ENCODE measurements at regions not wholly inside any gene's neighbourhood (a gene's known extent, or its start where the extent isn't known, plus 50 kb on each side); places are given as distances from the start of the nearest gene placed in this dataset.

DNA sequence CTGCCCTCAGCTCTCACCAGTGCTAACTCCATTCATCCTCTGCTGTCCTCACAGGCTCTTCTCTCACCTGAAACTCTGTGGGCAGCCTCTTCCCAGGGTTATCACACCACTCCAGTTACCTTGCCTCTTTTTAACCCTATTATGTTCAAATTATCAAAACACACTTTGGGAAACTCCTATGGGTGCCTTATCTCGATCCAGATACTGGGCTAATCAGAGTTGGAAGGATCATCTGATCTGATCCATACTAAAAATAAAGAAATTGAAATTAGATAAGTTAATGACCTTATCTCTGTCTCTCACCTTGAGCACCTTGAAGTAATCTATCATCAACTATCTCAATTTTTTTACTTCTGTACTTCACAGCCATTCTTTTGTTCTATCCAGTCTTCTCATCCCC lies 300.5 kb upstream of the ISL1 start:
- FAIRE-seq: no peak
- TF ChIP-seq EGR1 (IDR thresholded peaks at IDR 0.05; ENCODE audit: borderline replicate concordance, low read depth, low read length): no peak
- TF ChIP-seq, protein P1, sequence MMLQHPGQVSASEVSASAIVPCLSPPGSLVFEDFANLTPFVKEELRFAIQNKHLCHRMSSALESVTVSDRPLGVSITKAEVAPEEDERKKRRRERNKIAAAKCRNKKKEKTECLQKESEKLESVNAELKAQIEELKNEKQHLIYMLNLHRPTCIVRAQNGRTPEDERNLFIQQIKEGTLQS (IDR thresholded peaks at IDR 0.05; ENCODE audit: insufficient read depth, low read depth, low read length): no peak
- TF ChIP-seq KDM1A (IDR thresholded peaks at IDR 0.05; ENCODE audit: borderline replicate concordance, low read length): no peak
- Histone ChIP-seq H3K79me2 (ENCODE audit: control insufficient read depth in 1 of 2, insufficient read depth in 2 of 2, low read length in 2 of 2) (no peaks in the 10 kb centered on the region), H3K27ac (ENCODE audit: low read depth, low read length) (no peak overlapping the region), H3K79me1 (ENCODE audit: low read depth, low read length) (no peaks in the 10 kb centered on the region), H3K9ac (replicated peaks in 1 of 4; ENCODE audit: extremely low read depth in 1 of 4, low read depth in 3 of 4, low read length in 3 of 4) (no peak overlapping the region), H3K4me3 (ENCODE audit: extremely low read depth in 1 of 4, insufficient read depth in 2 of 4, low read depth in 3 of 4, low read length in 4 of 4) (no peak overlapping the region), H3K4me2 (ENCODE audit: insufficient read depth in 1 of 2, low read depth in 2 of 2, low read length in 2 of 2) (no peak overlapping the region), H2AFZ (ENCODE audit: low read length) (no peak overlapping the region), H4K91ac (replicated peaks; ENCODE audit: insufficient read length, low read length) (no peak overlapping the region), H3K27me3 (replicated peaks in 1 of 4; ENCODE audit: control insufficient read depth in 3 of 4, extremely low read depth in 1 of 4, insufficient read depth in 3 of 4, low read length in 3 of 4) (no peaks in the 10 kb centered on the region), H4K20me1 (replicated peaks in 1 of 2; ENCODE audit: control insufficient read depth in 1 of 2, insufficient read depth in 2 of 2, low read length in 2 of 2) (no peaks in the 10 kb centered on the region), H3K18ac (ENCODE audit: extremely low read depth, low read length) (no peak overlapping the region), H2AK5ac (ENCODE audit: low read depth, low read length) (no peak overlapping the region), H3K4ac (replicated peaks; ENCODE audit: insufficient read length, low read depth, low read length) (no peak overlapping the region), H2BK20ac (ENCODE audit: low read length) (no peak overlapping the region), H4K5ac (ENCODE audit: insufficient read length, low read depth, low read length) (no peak overlapping the region), H3K36me3 (ENCODE audit: control insufficient read depth in 2 of 4, insufficient read depth in 4 of 4, low read length in 3 of 4) (no peaks in the 10 kb centered on the region), H2BK12ac (ENCODE audit: low read depth, low read length) (no peak overlapping the region), H3K23ac (ENCODE audit: insufficient read length) (no peak overlapping the region), H3K4me1 (replicated peaks in 1 of 4; ENCODE audit: control insufficient read depth in 3 of 4, insufficient read depth in 4 of 4, low read length in 3 of 4) (no peaks in the 10 kb centered on the region; a peak in 1 of 7 replicates), H2BK5ac (ENCODE audit: low read depth, low read length) (no peak overlapping the region), H3K56ac (replicated peaks; ENCODE audit: insufficient read length, low read depth, low read length) (no peak overlapping the region), H3K14ac (ENCODE audit: insufficient read length) (no peak overlapping the region), H2BK120ac (replicated peaks; ENCODE audit: low read depth, low read length) (no peak overlapping the region), H3K23me2 (ENCODE audit: low read depth, low read length) (no peaks in the 10 kb centered on the region), H4K8ac (ENCODE audit: extremely low read depth, insufficient read depth, low read length) (no peak overlapping the region), H2BK15ac (ENCODE audit: low read length) (no peak overlapping the region), H3K9me3 (ENCODE audit: insufficient read depth in 2 of 2, low read depth in 1 of 2, low read length in 1 of 2) (no peaks in the 10 kb centered on the region)
- CTCF ChIA-PET (ENCODE audit: partially characterized antibody): no interaction called here
- POLR2A ChIA-PET (ENCODE audit: partially characterized antibody): no interaction called here
- DNase-seq (ENCODE audit: low read depth in 1 of 2, low spot score in 2 of 2): no peak
- WGBS, 2 experiments (ENCODE audit: extremely low coverage in 1 of 2, insufficient coverage in 1 of 2, insufficient read length in 1 of 2, insufficient replicate concordance in 2 of 2, low coverage in 1 of 2, low lambda C conversion rate in 2 of 2, missing lambda C conversion rate in 1 of 2): 78% methylated on average over 1 of the region's 1 CpG; no CpG with 5 or more reads in 1 of the 2 experiments

All from H1 (cell line).